Large intestine (tissue), 3 donors: ENCODE measurements at regions not wholly inside any gene's neighbourhood (a gene's known extent, or its start where the extent isn't known, plus 50 kb on each side); places are given as distances from the start of the nearest gene placed in this dataset.

Source experiments
- DNase-seq, 2 donors: peaks; one replicate each; pipeline versions ENCODE4 v3.0.0 to v3.0.0-alpha.2; 2013
- H3K27ac ChIP-seq: one replicate; pipeline ENCODE4 v1.5.1; 2013; ENCODE audit warnings: low read length
- H3K27me3 ChIP-seq: 2 replicates; pipeline ENCODE4 v1.6.1; 2013; ENCODE audit warnings: low read length; ENCODE audit not compliant: control insufficient read depth, insufficient read depth
- H3K36me3 ChIP-seq: 2 replicates; pipeline ENCODE4 v1.6.1; 2013; ENCODE audit warnings: low read length; ENCODE audit not compliant: control insufficient read depth, insufficient read depth
- H3K4me1 ChIP-seq: one replicate; pipeline ENCODE4 v1.6.1; 2013; ENCODE audit warnings: low read length; ENCODE audit not compliant: control insufficient read depth, insufficient read depth
- H3K4me3 ChIP-seq: one replicate; pipeline ENCODE4 v1.5.1; 2013; ENCODE audit warnings: low read length
- H3K9me3 ChIP-seq: one replicate; pipeline ENCODE4 v1.6.1; 2013; ENCODE audit warnings: mild to moderate bottlenecking, low read depth, low read length, moderate library complexity; ENCODE audit not compliant: control insufficient read depth
- WGBS: methylation state at CpG from one replicate; pipeline ENCODE4 v1.1.5; 2013; ENCODE audit warnings: low lambda C conversion rate; ENCODE audit not compliant: insufficient coverage; 5-methylcytosine and 5-hydroxymethylcytosine counted together

GRCh38 chr2:234641086-234641485, 144.2 kb upstream of the ARL4C start:
- no peak overlapping the region for H3K27ac ChIP-seq
- no peak overlapping the region for H3K4me3 ChIP-seq
- DNase-seq = no peak
- H3K27me3 ChIP-seq = no peaks in the 10 kb centered on the region
- WGBS = no CpG with 5 or more reads among the region's 2 CpGs
- H3K9me3 ChIP-seq = peaks cover 7% of the 10 kb centered on the region
- H3K4me1 ChIP-seq = no peaks in the 10 kb centered on the region
- H3K36me3 ChIP-seq = no peaks in the 10 kb centered on the region

DNA sequence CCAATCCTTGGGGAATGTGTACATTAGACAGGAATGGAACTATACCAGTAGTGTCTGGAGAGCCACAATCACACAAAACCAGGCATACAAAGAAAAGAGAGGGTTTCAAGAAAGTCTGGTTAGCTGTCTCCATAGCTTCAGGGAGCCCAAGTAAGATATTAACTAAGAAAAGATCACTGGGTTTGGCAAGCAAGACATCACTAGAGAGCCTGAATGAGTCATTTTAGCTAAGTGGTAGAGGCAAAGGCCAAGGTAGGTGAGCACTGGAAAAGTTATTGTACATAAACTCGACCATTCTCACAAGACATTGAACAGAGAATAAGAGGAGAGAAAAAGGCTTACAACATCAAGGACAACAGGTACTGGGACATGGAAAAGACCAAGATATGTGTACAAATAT, 143.8 kb upstream of the ARL4C start:
- no peaks in the 10 kb centered on the region for H3K4me1 ChIP-seq
- H3K36me3 ChIP-seq = no peaks in the 10 kb centered on the region
- H3K4me3 ChIP-seq = no peak overlapping the region
- peaks cover 7% of the 10 kb centered on the region for H3K9me3 ChIP-seq
- no CpG with 5 or more reads among the region's 1 CpG for WGBS
- H3K27me3 ChIP-seq = no peaks in the 10 kb centered on the region
- no peak for DNase-seq
- H3K27ac ChIP-seq = no peak overlapping the region

GRCh38 chr2:234638966-234639365, 142.1 kb upstream of the ARL4C start:
- Histone ChIP-seq H3K9me3 (peaks cover 7% of the 10 kb centered on the region), H3K27me3 (no peaks in the 10 kb centered on the region), H3K27ac (no peak overlapping the region), H3K4me3 (no peak overlapping the region), H3K36me3 (no peaks in the 10 kb centered on the region), H3K4me1 (no peaks in the 10 kb centered on the region)
- 100% methylated on average over 1 of the region's 1 CpG for WGBS
- no peak for DNase-seq

- Histone ChIP-seq H3K9me3 (no peaks in the 10 kb centered on the region), H3K27ac (no peak overlapping the region), H3K4me1 (no peaks in the 10 kb centered on the region), H3K4me3 (no peak overlapping the region), H3K27me3 (peaks cover 12% of the 10 kb centered on the region), H3K36me3 (no peaks in the 10 kb centered on the region)
- WGBS = no CpG with 5 or more reads among the region's 1 CpG
- DNase-seq = no peak
Observed at GRCh38 chr2:234635284-234635683, 138.4 kb upstream of the ARL4C start.

DNA sequence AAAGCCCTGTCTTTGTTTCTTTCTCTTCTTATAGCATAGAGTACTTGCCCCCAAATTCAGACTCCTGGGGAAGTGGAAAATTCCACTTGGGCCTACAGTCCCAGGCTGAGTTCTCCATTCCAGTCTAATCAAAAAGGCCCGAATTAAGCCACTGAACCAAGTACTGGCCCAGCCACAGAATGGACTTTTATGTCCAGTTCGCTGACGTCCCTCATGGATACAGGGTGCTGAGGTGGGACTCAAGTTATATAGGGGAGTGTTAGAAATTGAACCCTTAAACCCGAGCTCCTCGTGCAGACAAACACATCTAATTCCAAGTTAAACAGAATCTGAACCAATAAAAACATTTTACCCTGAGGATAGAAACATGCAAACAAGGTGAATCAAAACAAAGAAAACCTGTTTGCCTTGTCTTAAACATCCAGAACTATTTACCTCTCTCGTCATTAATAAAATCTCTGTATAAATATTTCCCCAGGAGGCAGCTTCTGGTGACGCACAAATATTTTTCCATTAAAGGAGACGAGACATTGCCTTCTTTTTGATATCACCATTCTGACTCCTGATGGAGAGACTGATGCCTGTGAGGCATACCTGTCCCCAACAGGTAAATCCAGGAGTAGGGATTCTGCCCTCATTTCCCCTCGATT, 136.8 kb upstream of the ARL4C start:
- Histone ChIP-seq H3K27me3 (peaks cover 12% of the 10 kb centered on the region), H3K4me1 (no peaks in the 10 kb centered on the region), H3K9me3 (no peaks in the 10 kb centered on the region), H3K36me3 (no peaks in the 10 kb centered on the region), H3K27ac (no peak overlapping the region), H3K4me3 (no peak overlapping the region)
- no peak for DNase-seq
- WGBS = 85% methylated on average over 3 of the region's 9 CpGs

- H3K4me3 ChIP-seq = no peak overlapping the region
- H3K27me3 ChIP-seq = peaks cover 12% of the 10 kb centered on the region
- no peaks in the 10 kb centered on the region for H3K36me3 ChIP-seq
- peak; percentile 7 to 37 for DNase-seq
- no peaks in the 10 kb centered on the region for H3K4me1 ChIP-seq
- H3K9me3 ChIP-seq = no peaks in the 10 kb centered on the region
- WGBS = 56% methylated on average over 3 of the region's 12 CpGs
- H3K27ac ChIP-seq = no peak overlapping the region
Observed at GRCh38 chr2:234632527-234633391, 135.9 kb upstream of the ARL4C start.

DNA sequence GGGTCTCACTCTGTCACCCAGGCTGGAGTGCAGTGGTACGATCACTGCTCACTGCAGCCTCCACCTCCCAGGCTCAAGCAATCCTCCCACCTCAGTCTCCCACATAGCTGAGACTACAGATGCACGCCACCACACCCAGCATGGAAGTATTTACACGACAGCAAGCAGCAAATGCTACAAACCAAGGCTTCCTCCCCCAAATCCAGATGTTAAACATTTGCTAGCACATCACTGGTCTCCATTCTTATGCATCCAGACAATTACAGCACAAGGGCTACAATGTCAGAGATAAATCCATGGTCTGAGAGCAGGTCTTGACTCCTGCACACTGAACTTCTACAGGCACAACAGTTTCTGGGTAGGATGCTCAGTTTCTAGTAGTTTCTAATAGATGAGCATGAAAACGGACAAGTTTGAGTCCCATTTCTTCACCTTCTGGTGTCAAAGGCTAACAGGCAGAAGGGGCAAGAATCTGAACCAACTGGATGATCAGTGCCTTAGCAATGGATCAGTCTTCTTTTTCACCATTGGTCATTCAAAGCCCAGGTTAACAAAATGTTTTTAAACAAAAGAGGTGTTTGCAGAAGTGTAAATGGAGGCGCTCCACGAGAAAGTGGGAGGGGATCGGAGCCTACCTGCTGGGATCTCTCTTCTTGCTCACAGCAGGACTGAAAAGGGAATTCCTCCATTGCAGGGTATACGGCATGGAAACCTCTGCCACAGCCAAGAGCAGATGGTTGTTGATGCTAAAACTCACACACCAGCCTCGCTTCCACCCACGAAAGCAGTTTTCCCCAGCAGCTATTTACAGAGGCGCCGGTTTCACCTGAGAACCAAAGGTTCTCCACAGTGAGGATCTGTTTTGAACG, 135.0 kb upstream of the ARL4C start:
- no peaks in the 10 kb centered on the region for H3K4me1 ChIP-seq
- WGBS = 100% methylated on average over 1 of the region's 13 CpGs
- no peaks in the 10 kb centered on the region for H3K36me3 ChIP-seq
- DNase-seq = no peak
- H3K27ac ChIP-seq = no peak overlapping the region
- H3K9me3 ChIP-seq = no peaks in the 10 kb centered on the region
- H3K27me3 ChIP-seq = peaks cover 12% of the 10 kb centered on the region
- H3K4me3 ChIP-seq = no peak overlapping the region

DNA sequence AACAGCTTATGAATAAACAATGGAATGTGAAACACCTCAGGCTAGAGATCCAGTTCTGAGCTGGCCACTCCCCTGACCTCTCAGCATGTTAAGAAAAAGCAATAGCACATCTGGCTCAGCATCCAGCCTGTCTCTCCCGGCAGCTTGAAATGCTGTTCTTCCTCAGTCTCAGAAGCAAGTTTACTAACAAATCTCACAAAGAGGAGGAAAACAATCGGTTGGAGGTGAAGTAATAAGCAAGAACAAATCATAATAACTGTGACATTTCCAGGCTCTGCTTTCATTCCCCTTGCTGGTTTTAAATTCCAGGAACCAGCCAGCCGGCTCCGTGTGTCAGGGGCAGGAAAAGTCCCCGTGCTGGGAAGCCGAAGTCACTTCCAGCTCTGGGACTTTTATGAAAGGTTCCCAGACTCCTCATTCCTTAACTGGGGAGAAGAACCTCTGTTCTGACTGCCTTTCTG, 133.9 kb upstream of the ARL4C start:
- no peaks in the 10 kb centered on the region for H3K4me1 ChIP-seq
- H3K4me3 ChIP-seq = no peak overlapping the region
- H3K9me3 ChIP-seq = no peaks in the 10 kb centered on the region
- no peak overlapping the region for H3K27ac ChIP-seq
- WGBS = 33% methylated on average over 1 of the region's 6 CpGs
- H3K36me3 ChIP-seq = no peaks in the 10 kb centered on the region
- peaks cover 12% of the 10 kb centered on the region for H3K27me3 ChIP-seq
- DNase-seq = no peak

DNA sequence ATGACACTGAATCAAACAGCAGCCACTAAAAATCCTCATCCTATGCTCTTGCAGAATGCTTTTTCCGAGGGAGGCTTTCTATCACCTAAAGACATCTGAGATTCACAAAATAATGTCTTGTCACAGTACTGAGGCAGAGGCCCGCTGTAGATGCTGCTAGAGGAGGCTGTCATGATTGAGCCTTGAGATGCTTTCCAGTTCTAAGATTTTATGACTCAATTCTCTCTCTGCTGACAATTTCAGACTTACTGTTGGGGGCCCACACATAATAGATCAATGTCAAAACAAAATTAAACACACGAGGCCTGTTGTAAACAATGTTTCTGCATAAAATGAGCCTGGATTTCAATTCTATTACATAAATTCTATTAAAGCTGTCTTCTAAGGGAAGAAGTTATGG, 132.7 kb upstream of the ARL4C start:
- no peak for DNase-seq
- no CpG with 5 or more reads among the region's 3 CpGs for WGBS

DNA sequence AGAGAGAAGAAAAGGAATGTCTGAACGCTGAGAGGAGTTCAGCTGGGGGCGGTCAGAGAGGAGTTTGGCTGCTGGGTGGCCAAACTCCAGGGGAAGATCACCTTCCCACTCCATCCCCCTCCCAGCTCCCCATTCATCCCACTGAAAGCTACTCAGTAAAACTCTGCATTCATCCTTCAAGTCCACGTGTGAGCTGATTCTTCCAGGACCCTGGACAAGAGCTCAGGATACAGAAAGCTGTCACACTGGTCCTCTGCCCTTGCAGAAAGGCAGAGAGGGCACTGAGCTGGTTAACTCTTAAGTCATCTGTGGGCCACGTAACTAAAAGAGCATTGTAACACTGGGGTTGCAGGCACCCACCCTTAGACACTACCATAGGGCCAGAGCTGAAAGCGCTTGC, 132.1 kb upstream of the ARL4C start:
- Histone ChIP-seq H3K4me1 (no peaks in the 10 kb centered on the region), H3K36me3 (no peaks in the 10 kb centered on the region), H3K4me3 (no peak overlapping the region), H3K27me3 (peaks cover 12% of the 10 kb centered on the region), H3K27ac (no peak overlapping the region), H3K9me3 (no peaks in the 10 kb centered on the region)
- no CpG with 5 or more reads among the region's 5 CpGs for WGBS
- no peak for DNase-seq

More for the DNA sequence above, 132.7 kb upstream of the ARL4C start:
- H3K4me1 ChIP-seq = no peaks in the 10 kb centered on the region
- peaks cover 12% of the 10 kb centered on the region for H3K27me3 ChIP-seq
- no peak overlapping the region for H3K4me3 ChIP-seq
- no peak overlapping the region for H3K27ac ChIP-seq
- H3K9me3 ChIP-seq = no peaks in the 10 kb centered on the region
- H3K36me3 ChIP-seq = no peaks in the 10 kb centered on the region
